ENCODE measurements at regions not wholly inside any gene's neighbourhood (a gene's known extent, or its start where the extent isn't known, plus 50 kb on each side); places are given as distances from the start of the nearest gene placed in this dataset.

DNA sequence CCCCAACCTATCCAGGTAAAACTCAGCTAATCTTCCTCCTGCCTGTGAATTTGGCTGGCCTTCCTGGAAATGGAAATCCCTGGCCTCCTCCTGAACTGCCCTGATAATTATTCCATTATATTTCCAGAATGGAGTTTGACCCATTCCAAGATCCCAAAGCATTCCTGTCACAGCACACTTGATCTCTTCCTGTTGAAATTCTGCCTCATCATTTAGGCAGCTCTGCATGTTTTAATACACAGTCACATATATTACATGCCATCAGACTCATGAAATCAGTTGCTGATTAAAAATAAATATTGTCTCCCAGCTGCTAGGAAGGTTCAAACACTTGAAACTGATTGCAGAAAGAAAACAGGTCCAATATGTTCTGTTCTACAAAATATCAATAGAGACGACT, 148.2 kb upstream of the PALMD start:
- TF ChIP-seq, protein P1, sequence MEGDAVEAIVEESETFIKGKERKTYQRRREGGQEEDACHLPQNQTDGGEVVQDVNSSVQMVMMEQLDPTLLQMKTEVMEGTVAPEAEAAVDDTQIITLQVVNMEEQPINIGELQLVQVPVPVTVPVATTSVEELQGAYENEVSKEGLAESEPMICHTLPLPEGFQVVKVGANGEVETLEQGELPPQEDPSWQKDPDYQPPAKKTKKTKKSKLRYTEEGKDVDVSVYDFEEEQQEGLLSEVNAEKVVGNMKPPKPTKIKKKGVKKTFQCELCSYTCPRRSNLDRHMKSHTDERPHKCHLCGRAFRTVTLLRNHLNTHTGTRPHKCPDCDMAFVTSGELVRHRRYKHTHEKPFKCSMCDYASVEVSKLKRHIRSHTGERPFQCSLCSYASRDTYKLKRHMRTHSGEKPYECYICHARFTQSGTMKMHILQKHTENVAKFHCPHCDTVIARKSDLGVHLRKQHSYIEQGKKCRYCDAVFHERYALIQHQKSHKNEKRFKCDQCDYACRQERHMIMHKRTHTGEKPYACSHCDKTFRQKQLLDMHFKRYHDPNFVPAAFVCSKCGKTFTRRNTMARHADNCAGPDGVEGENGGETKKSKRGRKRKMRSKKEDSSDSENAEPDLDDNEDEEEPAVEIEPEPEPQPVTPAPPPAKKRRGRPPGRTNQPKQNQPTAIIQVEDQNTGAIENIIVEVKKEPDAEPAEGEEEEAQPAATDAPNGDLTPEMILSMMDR (IDR thresholded peaks at IDR 0.05) = no peak
- no peak for TF ChIP-seq POLR2A (IDR thresholded peaks at IDR 0.05)
- TF ChIP-seq EP300 (IDR thresholded peaks at IDR 0.05) = no peak

Data from suprapubic skin (tissue), 3 donors.